HEK293 (cell line): ENCODE measurements at regions not wholly inside any gene's neighbourhood (a gene's known extent, or its start where the extent isn't known, plus 50 kb on each side); places are given as distances from the start of the nearest gene placed in this dataset.

Experiments
- CTCF ChIA-PET: fragments of 350-600 bp; formaldehyde crosslinking; extraction: SDS; loops from one replicate; lab custom pipeline; 2021; ENCODE audit warnings: antibody characterized with exemption; lab: Yijun Ruan, JAX
- POLR2A ChIA-PET: fragments of 300-600 bp; formaldehyde crosslinking; extraction: SDS; loops from one replicate; lab custom pipeline; 2020; ENCODE audit warnings: antibody characterized with exemption, inconsistent platforms; lab: Yijun Ruan, JAX
- H3K27ac ChIP-seq: fragments of 200-500 bp; sonication (Bioruptor generic); 2 replicates; pipeline ENCODE4 v1.5.1; 2014; ENCODE audit warnings: low read depth, low read length, control low read depth, inconsistent platforms; ENCODE audit errors: extremely low read depth
- H3K36me3 ChIP-seq, 2 experiments: fragments of 200-500 bp in 1 of 2; sonication (Bioruptor generic) in 1 of 2; 1 replicate in 1 of 2; 2 replicates in 1 of 2; pipeline ENCODE4 v1.5.1; 2014 to 2017; ENCODE audit warnings: inconsistent platforms in 2 of 2, low read length in 2 of 2; ENCODE audit not compliant: control insufficient read depth in 2 of 2, insufficient read depth in 1 of 2
- H3K4me1 ChIP-seq: fragments of 200-500 bp; sonication (Bioruptor generic); 2 replicates; pipeline ENCODE4 v1.5.1; 2014; ENCODE audit warnings: mild to moderate bottlenecking, low read length, inconsistent platforms; ENCODE audit not compliant: control insufficient read depth, insufficient read depth
- H3K4me3 ChIP-seq: 2 replicates; pipeline ENCODE4 v1.5.1; 2011; ENCODE audit warnings: low read depth, mild to moderate bottlenecking, control low read depth, low read length, moderate library complexity
- H3K9me3 ChIP-seq: fragments of 200-500 bp; sonication (Bioruptor generic); 2 replicates; pipeline ENCODE4 v1.5.1; 2014; ENCODE audit warnings: low read depth, low read length, inconsistent platforms; ENCODE audit not compliant: control insufficient read depth, insufficient read depth
- GLIS2 ChIP-seq: fragments of 450-650 bp; formaldehyde crosslinking; IDR thresholded peaks from 2 replicates; pipeline ENCODE4 v1.5.1; 2016; ENCODE audit warnings: missing biosample characterization, missing genetic modification characterization
- IKZF3 ChIP-seq: fragments of 450-650 bp; IDR thresholded peaks from 2 replicates; pipeline ENCODE4 v1.5.0; 2018; ENCODE audit warnings: missing biosample characterization, mild to moderate bottlenecking, missing genetic modification characterization, moderate library complexity
- KLF16 ChIP-seq: fragments of 450-650 bp; formaldehyde crosslinking; IDR thresholded peaks from 2 replicates; pipeline ENCODE4 v1.5.1; 2017; ENCODE audit warnings: missing biosample characterization, missing genetic modification characterization
- MYNN ChIP-seq: fragments of 450-650 bp; formaldehyde crosslinking; IDR thresholded peaks from 2 replicates; pipeline ENCODE4 v1.5.1; 2016; ENCODE audit warnings: missing biosample characterization, missing genetic modification characterization, borderline replicate concordance
- MZF1 ChIP-seq: fragments of 450-650 bp; formaldehyde crosslinking; IDR thresholded peaks from 2 replicates; pipeline ENCODE4 v1.5.1; 2017; ENCODE audit warnings: missing biosample characterization, missing genetic modification characterization, borderline replicate concordance
- SP3 ChIP-seq: fragments of 450-650 bp; formaldehyde crosslinking; IDR thresholded peaks from 2 replicates; pipeline ENCODE4 v1.5.1; 2016; ENCODE audit warnings: missing biosample characterization, missing genetic modification characterization
- TCF7L2 ChIP-seq: IDR thresholded peaks from 2 replicates; pipeline ENCODE4 v1.6.1; 2011; ENCODE audit warnings: low read depth, mild to moderate bottlenecking, inconsistent platforms, low read length, moderate library complexity, borderline replicate concordance
- YY1 ChIP-seq: fragments of 450-650 bp; formaldehyde crosslinking; IDR thresholded peaks from 2 replicates; pipeline ENCODE4 v1.5.1; 2018; ENCODE audit warnings: missing biosample characterization, missing genetic modification characterization
- ZBTB21 ChIP-seq: fragments of 450-650 bp; formaldehyde crosslinking; IDR thresholded peaks from 2 replicates; pipeline ENCODE4 v1.5.1; 2017; ENCODE audit warnings: missing biosample characterization, missing genetic modification characterization
- ZEB2 ChIP-seq: fragments of 450-650 bp; formaldehyde crosslinking; IDR thresholded peaks from 2 replicates; pipeline ENCODE4 v1.5.1; 2016; ENCODE audit warnings: missing biosample characterization, missing genetic modification characterization
- ZFHX2 ChIP-seq: fragments of 450-650 bp; formaldehyde crosslinking; conservative IDR thresholded peaks from 2 replicates; pipeline ENCODE4 v1.5.1; 2016; ENCODE audit warnings: missing biosample characterization, missing genetic modification characterization
- ZFP41 ChIP-seq: fragments of 450-650 bp; formaldehyde crosslinking; IDR thresholded peaks from 2 replicates; pipeline ENCODE4 v1.5.1; 2016; ENCODE audit warnings: missing biosample characterization, missing genetic modification characterization, borderline replicate concordance
- ZNF24 ChIP-seq: fragments of 450-650 bp; formaldehyde crosslinking; IDR thresholded peaks from 2 replicates; pipeline ENCODE4 v1.5.1; 2016; ENCODE audit warnings: missing biosample characterization, missing genetic modification characterization
- ZNF335 ChIP-seq: fragments of 450-650 bp; formaldehyde crosslinking; conservative IDR thresholded peaks from 2 replicates; pipeline ENCODE4 v1.5.1; 2016; ENCODE audit warnings: missing biosample characterization, missing genetic modification characterization
- ZNF366 ChIP-seq: fragments of 450-650 bp; formaldehyde crosslinking; conservative IDR thresholded peaks from 2 replicates; pipeline ENCODE4 v1.5.1; 2016; ENCODE audit warnings: missing biosample characterization, missing genetic modification characterization
- ZNF426 ChIP-seq: fragments of 450-650 bp; formaldehyde crosslinking; IDR thresholded peaks from 2 replicates; pipeline ENCODE4 v1.5.1; 2017; ENCODE audit warnings: missing biosample characterization, missing genetic modification characterization, mild to moderate bottlenecking, inconsistent platforms, moderate library complexity
- ZNF48 ChIP-seq: fragments of 450-650 bp; formaldehyde crosslinking; IDR thresholded peaks from 2 replicates; pipeline ENCODE4 v1.5.1; 2016; ENCODE audit warnings: missing biosample characterization, missing genetic modification characterization
- ZNF501 ChIP-seq: fragments of 450-650 bp; formaldehyde crosslinking; IDR thresholded peaks from 2 replicates; pipeline ENCODE4 v1.5.1; 2016; ENCODE audit warnings: missing biosample characterization, missing genetic modification characterization
- ZNF549 ChIP-seq: fragments of 450-650 bp; IDR thresholded peaks from 2 replicates; pipeline ENCODE4 v1.5.1; 2018; ENCODE audit warnings: missing biosample characterization, missing genetic modification characterization, mild to moderate bottlenecking, inconsistent platforms, moderate library complexity
- ZNF624 ChIP-seq: fragments of 450-650 bp; formaldehyde crosslinking; IDR thresholded peaks from 2 replicates; pipeline ENCODE4 v1.5.1; 2017; ENCODE audit warnings: missing biosample characterization, missing genetic modification characterization
- ZNF791 ChIP-seq: fragments of 450-650 bp; formaldehyde crosslinking; IDR thresholded peaks from 2 replicates; pipeline ENCODE4 v1.5.1; 2016; ENCODE audit warnings: missing biosample characterization, missing genetic modification characterization
- ZNF843 ChIP-seq: fragments of 450-650 bp; formaldehyde crosslinking; IDR thresholded peaks from 2 replicates; pipeline ENCODE4 v1.5.1; 2016; ENCODE audit warnings: missing biosample characterization, missing genetic modification characterization
- TF ChIP-seq, protein P1 (sequence below): fragments of 450-650 bp; formaldehyde crosslinking; IDR thresholded peaks from 2 replicates; pipeline ENCODE4 v1.5.1; 2016; ENCODE audit warnings: missing biosample characterization, missing genetic modification characterization, borderline replicate concordance
- TF ChIP-seq, protein P2 (sequence below): fragments of 450-650 bp; formaldehyde crosslinking; IDR thresholded peaks from 2 replicates; pipeline ENCODE4 v1.5.1; 2017; ENCODE audit warnings: missing biosample characterization, missing genetic modification characterization
- TF ChIP-seq, protein P3 (sequence below): fragments of 450-650 bp; formaldehyde crosslinking; IDR thresholded peaks from 2 replicates; pipeline ENCODE4 v1.5.1; 2016; ENCODE audit warnings: missing biosample characterization, missing genetic modification characterization
- TF ChIP-seq, protein P4 (sequence below): fragments of 450-650 bp; formaldehyde crosslinking; IDR thresholded peaks from 2 replicates; pipeline ENCODE4 v1.5.1; 2016; ENCODE audit warnings: missing biosample characterization, missing genetic modification characterization

DNA sequence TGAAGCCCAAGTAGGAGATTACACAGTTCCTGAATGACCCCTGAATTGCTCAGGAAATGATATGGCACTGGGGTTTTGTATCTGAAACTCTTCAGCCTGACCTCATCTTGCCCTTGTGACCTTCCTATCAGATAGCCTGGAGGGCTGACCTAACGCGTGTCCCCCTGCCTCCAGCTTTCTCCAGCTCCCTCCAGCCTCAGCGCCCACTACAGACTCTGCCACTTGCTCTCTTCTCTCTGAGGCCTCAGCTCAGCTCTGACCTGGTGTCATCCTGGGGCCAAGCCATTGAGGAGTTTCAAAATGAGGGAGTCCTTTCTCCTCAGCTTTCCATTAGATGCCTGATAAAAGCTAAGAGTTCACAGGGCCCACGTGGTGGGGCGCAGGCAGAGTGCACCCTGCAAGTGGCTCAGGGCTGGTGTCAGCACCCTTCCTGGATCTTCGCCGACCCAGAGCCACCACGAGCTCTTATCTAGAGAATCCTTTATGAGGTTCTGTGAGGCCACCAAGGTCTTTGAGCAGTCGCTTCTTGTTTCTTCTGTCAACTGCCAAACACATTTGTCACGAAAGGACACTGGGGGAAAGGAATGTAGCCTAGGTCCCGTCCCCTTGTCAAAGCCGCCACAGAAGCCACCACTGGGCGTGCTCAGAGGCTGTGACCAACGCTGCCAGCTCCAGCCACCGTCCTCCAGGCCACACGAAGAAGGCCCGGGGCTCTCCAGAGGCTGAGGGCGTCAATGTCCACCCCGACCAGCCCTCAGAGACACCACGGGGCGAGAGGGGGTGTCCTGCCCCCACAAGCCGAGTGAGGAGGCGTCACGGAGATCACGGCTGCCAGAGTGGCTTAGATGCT lies 131.3 kb upstream of the GPC1 start (continued):
- TF ChIP-seq, protein P1, sequence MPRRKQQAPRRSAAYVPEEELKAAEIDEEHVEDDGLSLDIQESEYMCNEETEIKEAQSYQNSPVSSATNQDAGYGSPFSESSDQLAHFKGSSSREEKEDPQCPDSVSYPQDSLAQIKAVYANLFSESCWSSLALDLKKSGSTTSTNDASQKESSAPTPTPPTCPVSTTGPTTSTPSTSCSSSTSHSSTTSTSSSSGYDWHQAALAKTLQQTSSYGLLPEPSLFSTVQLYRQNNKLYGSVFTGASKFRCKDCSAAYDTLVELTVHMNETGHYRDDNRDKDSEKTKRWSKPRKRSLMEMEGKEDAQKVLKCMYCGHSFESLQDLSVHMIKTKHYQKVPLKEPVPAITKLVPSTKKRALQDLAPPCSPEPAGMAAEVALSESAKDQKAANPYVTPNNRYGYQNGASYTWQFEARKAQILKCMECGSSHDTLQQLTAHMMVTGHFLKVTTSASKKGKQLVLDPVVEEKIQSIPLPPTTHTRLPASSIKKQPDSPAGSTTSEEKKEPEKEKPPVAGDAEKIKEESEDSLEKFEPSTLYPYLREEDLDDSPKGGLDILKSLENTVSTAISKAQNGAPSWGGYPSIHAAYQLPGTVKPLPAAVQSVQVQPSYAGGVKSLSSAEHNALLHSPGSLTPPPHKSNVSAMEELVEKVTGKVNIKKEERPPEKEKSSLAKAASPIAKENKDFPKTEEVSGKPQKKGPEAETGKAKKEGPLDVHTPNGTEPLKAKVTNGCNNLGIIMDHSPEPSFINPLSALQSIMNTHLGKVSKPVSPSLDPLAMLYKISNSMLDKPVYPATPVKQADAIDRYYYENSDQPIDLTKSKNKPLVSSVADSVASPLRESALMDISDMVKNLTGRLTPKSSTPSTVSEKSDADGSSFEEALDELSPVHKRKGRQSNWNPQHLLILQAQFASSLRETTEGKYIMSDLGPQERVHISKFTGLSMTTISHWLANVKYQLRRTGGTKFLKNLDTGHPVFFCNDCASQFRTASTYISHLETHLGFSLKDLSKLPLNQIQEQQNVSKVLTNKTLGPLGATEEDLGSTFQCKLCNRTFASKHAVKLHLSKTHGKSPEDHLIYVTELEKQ (tag by site-specific recombination), result no peak
- TF ChIP-seq MZF1 (tag by site-specific recombination) (no peak), ZNF335 (tag by site-specific recombination) (no peak), TCF7L2 (no peak), KLF16 (tag by site-specific recombination) (no peak), ZNF48 (tag by site-specific recombination) (no peak), ZNF501 (tag by site-specific recombination) (no peak)

DNA sequence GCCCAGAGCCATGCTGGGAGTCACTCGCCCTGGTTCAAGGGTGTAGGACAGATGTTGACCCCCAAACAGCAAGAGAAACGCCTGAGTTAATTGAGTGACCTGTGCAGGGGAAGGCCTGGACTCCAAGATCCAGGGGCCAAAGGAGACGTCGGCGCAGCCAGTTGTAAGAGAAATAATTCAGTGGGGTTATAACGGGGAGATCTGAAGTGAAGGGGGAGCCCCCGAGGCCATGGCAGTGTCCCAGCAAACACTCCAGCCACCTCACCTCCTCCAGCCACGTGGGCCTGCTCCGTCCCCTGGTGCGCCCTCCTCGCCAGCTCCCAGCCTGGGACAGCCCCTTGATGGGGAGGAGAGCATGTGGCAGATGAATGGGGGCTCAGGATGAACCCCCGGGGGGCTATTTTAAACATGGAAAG lies 130.7 kb upstream of the GPC1 start:
- Histone ChIP-seq H3K36me3 (no peaks in the 10 kb centered on the region), H3K4me3 (no peak overlapping the region), H3K27ac (no peak overlapping the region), H3K9me3 (no peaks in the 10 kb centered on the region), H3K4me1 (no peaks in the 10 kb centered on the region)
- TF ChIP-seq MYNN (tag by site-specific recombination), result no peak
- no peak for TF ChIP-seq ZBTB21 (tag by site-specific recombination)
- TF ChIP-seq, protein P2, sequence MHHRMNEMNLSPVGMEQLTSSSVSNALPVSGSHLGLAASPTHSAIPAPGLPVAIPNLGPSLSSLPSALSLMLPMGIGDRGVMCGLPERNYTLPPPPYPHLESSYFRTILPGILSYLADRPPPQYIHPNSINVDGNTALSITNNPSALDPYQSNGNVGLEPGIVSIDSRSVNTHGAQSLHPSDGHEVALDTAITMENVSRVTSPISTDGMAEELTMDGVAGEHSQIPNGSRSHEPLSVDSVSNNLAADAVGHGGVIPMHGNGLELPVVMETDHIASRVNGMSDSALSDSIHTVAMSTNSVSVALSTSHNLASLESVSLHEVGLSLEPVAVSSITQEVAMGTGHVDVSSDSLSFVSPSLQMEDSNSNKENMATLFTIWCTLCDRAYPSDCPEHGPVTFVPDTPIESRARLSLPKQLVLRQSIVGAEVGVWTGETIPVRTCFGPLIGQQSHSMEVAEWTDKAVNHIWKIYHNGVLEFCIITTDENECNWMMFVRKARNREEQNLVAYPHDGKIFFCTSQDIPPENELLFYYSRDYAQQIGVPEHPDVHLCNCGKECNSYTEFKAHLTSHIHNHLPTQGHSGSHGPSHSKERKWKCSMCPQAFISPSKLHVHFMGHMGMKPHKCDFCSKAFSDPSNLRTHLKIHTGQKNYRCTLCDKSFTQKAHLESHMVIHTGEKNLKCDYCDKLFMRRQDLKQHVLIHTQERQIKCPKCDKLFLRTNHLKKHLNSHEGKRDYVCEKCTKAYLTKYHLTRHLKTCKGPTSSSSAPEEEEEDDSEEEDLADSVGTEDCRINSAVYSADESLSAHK (tag by site-specific recombination), result no peak
- TF ChIP-seq ZNF624 (tag by site-specific recombination), result no peak
- no peak for TF ChIP-seq SP3 (tag by site-specific recombination)
- no peak for TF ChIP-seq ZNF366 (tag by site-specific recombination)
- TF ChIP-seq ZNF426 (tag by site-specific recombination), result no peak
- TF ChIP-seq ZFP41, result no peak
- no peak for TF ChIP-seq ZNF791 (tag by site-specific recombination)
- TF ChIP-seq ZEB2 (tag by site-specific recombination), result no peak
- no peak for TF ChIP-seq ZFHX2 (tag by site-specific recombination)
- no peak for TF ChIP-seq ZNF549
- TF ChIP-seq, protein P3, sequence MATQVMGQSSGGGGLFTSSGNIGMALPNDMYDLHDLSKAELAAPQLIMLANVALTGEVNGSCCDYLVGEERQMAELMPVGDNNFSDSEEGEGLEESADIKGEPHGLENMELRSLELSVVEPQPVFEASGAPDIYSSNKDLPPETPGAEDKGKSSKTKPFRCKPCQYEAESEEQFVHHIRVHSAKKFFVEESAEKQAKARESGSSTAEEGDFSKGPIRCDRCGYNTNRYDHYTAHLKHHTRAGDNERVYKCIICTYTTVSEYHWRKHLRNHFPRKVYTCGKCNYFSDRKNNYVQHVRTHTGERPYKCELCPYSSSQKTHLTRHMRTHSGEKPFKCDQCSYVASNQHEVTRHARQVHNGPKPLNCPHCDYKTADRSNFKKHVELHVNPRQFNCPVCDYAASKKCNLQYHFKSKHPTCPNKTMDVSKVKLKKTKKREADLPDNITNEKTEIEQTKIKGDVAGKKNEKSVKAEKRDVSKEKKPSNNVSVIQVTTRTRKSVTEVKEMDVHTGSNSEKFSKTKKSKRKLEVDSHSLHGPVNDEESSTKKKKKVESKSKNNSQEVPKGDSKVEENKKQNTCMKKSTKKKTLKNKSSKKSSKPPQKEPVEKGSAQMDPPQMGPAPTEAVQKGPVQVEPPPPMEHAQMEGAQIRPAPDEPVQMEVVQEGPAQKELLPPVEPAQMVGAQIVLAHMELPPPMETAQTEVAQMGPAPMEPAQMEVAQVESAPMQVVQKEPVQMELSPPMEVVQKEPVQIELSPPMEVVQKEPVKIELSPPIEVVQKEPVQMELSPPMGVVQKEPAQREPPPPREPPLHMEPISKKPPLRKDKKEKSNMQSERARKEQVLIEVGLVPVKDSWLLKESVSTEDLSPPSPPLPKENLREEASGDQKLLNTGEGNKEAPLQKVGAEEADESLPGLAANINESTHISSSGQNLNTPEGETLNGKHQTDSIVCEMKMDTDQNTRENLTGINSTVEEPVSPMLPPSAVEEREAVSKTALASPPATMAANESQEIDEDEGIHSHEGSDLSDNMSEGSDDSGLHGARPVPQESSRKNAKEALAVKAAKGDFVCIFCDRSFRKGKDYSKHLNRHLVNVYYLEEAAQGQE, result no peak
- TF ChIP-seq IKZF3 (tag by site-specific recombination), result no peak
- TF ChIP-seq ZNF843 (tag by site-specific recombination), result no peak
- TF ChIP-seq, protein P4, sequence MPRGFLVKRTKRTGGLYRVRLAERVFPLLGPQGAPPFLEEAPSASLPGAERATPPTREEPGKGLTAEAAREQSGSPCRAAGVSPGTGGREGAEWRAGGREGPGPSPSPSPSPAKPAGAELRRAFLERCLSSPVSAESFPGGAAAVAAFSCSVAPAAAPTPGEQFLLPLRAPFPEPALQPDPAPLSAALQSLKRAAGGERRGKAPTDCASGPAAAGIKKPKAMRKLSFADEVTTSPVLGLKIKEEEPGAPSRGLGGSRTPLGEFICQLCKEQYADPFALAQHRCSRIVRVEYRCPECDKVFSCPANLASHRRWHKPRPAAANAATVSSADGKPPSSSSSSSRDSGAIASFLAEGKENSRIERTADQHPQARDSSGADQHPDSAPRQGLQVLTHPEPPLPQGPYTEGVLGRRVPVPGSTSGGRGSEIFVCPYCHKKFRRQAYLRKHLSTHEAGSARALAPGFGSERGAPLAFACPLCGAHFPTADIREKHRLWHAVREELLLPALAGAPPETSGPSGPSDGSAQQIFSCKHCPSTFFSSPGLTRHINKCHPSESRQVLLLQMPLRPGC (tag by site-specific recombination), result no peak
- no peak for TF ChIP-seq YY1 (tag by site-specific recombination)
- TF ChIP-seq ZNF24 (tag by site-specific recombination), result no peak
- TF ChIP-seq GLIS2 (tag by site-specific recombination), result no peak
- ChIA-PET CTCF (no interaction called here), POLR2A (no interaction called here)
